ENCODE measurements at regions not wholly inside any gene's neighbourhood (a gene's known extent, or its start where the extent isn't known, plus 50 kb on each side); places are given as distances from the start of the nearest gene placed in this dataset.

- no peak for DNase-seq
- TF ChIP-seq POLR2A (IDR thresholded peaks at IDR 0.05; ENCODE audit: low read length) (no peak), GATA1 (IDR thresholded peaks at IDR 0.05; ENCODE audit: low read depth, low read length) (no peak)
Measured at GRCh38 chr4:3700736-3701135, 65.4 kb upstream of the ADRA2C start.

GRCh38 chr4:3700223-3700622 lies 66.0 kb upstream of the ADRA2C start:
- no peak for DNase-seq

GRCh38 chr4:3699678-3700077 lies 66.5 kb upstream of the ADRA2C start:
- TF ChIP-seq POLR2A (IDR thresholded peaks at IDR 0.05; ENCODE audit: low read length) (no peak), GATA1 (IDR thresholded peaks at IDR 0.05; ENCODE audit: low read depth, low read length) (no peak)
- no peak for DNase-seq

More at GRCh38 chr4:3700223-3700622, 66.0 kb upstream of the ADRA2C start:
- TF ChIP-seq POLR2A (IDR thresholded peaks at IDR 0.05; ENCODE audit: low read length) (no peak), GATA1 (IDR thresholded peaks at IDR 0.05; ENCODE audit: low read depth, low read length) (no peak)

GRCh38 chr4:3699261-3699660 lies 66.9 kb upstream of the ADRA2C start:
- TF ChIP-seq POLR2A (IDR thresholded peaks at IDR 0.05; ENCODE audit: low read length) = no peak
- no peak for TF ChIP-seq GATA1 (IDR thresholded peaks at IDR 0.05; ENCODE audit: low read depth, low read length)
- DNase-seq = no peak

- no peak for DNase-seq
- no peak for TF ChIP-seq GATA1 (IDR thresholded peaks at IDR 0.05; ENCODE audit: low read depth, low read length)
- TF ChIP-seq POLR2A (IDR thresholded peaks at IDR 0.05; ENCODE audit: low read length) = no peak
Measured at GRCh38 chr4:3697033-3697432, 69.2 kb upstream of the ADRA2C start.

- no peak for TF ChIP-seq POLR2A (IDR thresholded peaks at IDR 0.05; ENCODE audit: low read length)
- TF ChIP-seq GATA1 (IDR thresholded peaks at IDR 0.05; ENCODE audit: low read depth, low read length) = no peak
- DNase-seq = no peak
Measured at GRCh38 chr4:3690551-3691152, 75.5 kb upstream of the ADRA2C start.

- no peak for DNase-seq
- TF ChIP-seq POLR2A (IDR thresholded peaks at IDR 0.05; ENCODE audit: low read length) = no peak
- TF ChIP-seq GATA1 (IDR thresholded peaks at IDR 0.05; ENCODE audit: low read depth, low read length) = no peak
Measured at GRCh38 chr4:3689576-3690550, 76.3 kb upstream of the ADRA2C start.

- no peak for TF ChIP-seq GATA1 (IDR thresholded peaks at IDR 0.05; ENCODE audit: low read depth, low read length)
- TF ChIP-seq POLR2A (IDR thresholded peaks at IDR 0.05; ENCODE audit: low read length) = no peak
- DNase-seq = no peak
Measured at GRCh38 chr4:3689006-3689405, 77.2 kb upstream of the ADRA2C start.

GRCh38 chr4:3688018-3688998 lies 77.9 kb upstream of the ADRA2C start:
- DNase-seq = no peak
- TF ChIP-seq GATA1 (IDR thresholded peaks at IDR 0.05; ENCODE audit: low read depth, low read length) (no peak), POLR2A (IDR thresholded peaks at IDR 0.05; ENCODE audit: low read length) (no peak)

- TF ChIP-seq GATA1 (IDR thresholded peaks at IDR 0.05; ENCODE audit: low read depth, low read length) = no peak
- no peak for TF ChIP-seq POLR2A (IDR thresholded peaks at IDR 0.05; ENCODE audit: low read length)
- no peak for DNase-seq
Measured at GRCh38 chr4:3687538-3687937, 78.6 kb upstream of the ADRA2C start.

- TF ChIP-seq GATA1 (IDR thresholded peaks at IDR 0.05; ENCODE audit: low read depth, low read length) = no peak
- TF ChIP-seq POLR2A (IDR thresholded peaks at IDR 0.05; ENCODE audit: low read length) = no peak
- DNase-seq = no peak
Measured at GRCh38 chr4:3686753-3687152, 79.4 kb upstream of the ADRA2C start.

- DNase-seq = no peak
- TF ChIP-seq GATA1 (IDR thresholded peaks at IDR 0.05; ENCODE audit: low read depth, low read length) (no peak), POLR2A (IDR thresholded peaks at IDR 0.05; ENCODE audit: low read length) (no peak)
Measured at GRCh38 chr4:3685081-3685645, 81.0 kb upstream of the ADRA2C start.

GRCh38 chr4:3684546-3684945 lies 81.6 kb upstream of the ADRA2C start:
- TF ChIP-seq POLR2A (IDR thresholded peaks at IDR 0.05; ENCODE audit: low read length) (no peak), GATA1 (IDR thresholded peaks at IDR 0.05; ENCODE audit: low read depth, low read length) (no peak)
- no peak for DNase-seq

Measured in erythroblast (primary cell).